ENCODE measurements at regions not wholly inside any gene's neighbourhood (a gene's known extent, or its start where the extent isn't known, plus 50 kb on each side); places are given as distances from the start of the nearest gene placed in this dataset.
"Not testable (repeated sequence)": the region's sequence is repeated elsewhere in the genome, so short reads cannot be mapped to it uniquely, and the experiment has no call there.

DNA sequence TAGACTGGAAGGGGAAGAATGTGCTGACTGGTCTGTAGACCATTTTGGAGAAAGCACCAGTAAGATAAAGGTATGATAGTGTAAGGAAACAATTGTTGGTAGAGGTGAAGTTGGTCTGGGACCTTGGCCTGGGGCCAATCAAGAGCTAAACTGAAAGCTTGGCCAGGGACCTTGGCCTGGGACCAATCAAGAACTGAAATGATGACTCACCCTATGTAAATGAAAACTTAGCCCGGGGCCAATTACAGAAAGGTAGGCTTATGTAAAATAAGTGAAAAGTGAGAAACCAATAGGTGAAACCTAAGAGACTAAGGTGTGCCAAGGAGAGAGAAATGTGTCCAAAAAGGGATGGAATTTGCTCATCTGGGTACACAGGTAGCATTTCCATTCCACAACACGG lies 776.0 kb downstream of the C12orf50 start:
- no peak for DNase-seq (ENCODE audit: low spot score)

- no peak for DNase-seq (ENCODE audit: low spot score)
These were observed 782.5 kb downstream of the C12orf50 start for GRCh38 chr12:87246726-87247125.

GRCh38 chr12:87238466-87238865 lies 790.7 kb downstream of the C12orf50 start:
- DNase-seq (ENCODE audit: low spot score), result no peak

DNA sequence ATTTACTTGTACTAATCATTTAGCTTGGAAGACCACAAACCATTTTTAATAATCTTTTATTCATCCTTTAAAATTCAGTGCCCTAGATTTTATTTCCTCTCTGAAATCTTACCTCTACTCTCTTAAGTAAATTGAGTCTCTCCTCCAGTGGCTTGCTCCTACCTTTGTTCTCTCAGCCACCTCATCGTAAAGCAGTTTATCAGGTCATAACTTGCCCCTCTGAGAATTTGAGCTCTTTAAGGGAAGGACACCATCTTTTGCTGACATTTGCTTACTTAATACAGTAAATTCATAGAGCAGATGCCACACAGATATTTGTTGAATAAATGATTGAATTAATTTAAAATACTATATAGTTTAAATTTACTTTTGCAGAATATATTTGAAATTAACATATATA lies 794.3 kb downstream of the C12orf50 start:
- no peak for DNase-seq (ENCODE audit: low spot score)

- no peak for DNase-seq (ENCODE audit: low spot score)
These were observed 795.5 kb downstream of the C12orf50 start for GRCh38 chr12:87233671-87234070.

DNA sequence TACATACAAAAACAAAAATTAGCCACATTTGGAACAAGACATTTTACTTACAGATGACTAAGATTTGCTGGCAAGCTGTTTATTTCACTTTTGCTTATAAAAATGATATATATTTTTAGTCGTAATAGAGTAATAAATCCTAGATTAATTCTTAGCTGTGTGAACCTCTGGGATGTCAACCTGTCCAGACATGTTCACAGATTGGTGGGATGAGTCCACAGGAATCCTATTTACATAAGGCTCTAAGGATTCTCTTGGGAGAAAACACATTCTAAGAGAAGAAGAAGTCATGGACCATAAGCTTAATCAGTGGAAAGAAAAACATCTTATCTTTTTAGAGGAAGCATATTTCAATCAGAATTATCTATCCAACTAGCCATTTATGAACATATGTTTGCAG lies 797.4 kb downstream of the C12orf50 start:
- DNase-seq (ENCODE audit: low spot score), result no peak

GRCh38 chr12:87230441-87230840 lies 798.8 kb downstream of the C12orf50 start:
- DNase-seq (ENCODE audit: low spot score), result no peak

GRCh38 chr12:87227162-87227561 lies 802.0 kb downstream of the C12orf50 start:
- DNase-seq (ENCODE audit: low spot score), result no peak

DNA sequence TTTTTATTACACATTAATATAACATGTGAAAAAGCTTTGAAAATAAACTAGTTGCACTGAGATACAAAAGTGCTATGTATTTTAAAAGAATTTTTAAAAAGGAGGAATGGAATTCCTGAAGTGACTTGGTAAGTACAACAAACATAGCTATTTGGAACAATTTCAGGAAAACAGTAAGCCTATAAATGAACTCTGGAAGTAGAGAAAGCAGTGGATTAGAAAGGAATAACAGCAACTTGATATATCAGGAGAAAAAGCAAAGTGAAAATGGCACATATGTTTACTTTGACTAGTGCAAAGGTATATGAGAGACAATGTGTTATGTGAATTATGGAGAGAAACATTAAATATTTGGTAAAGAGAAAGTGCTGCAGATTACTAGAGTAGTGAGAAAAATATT lies 811.7 kb downstream of the C12orf50 start:
- DNase-seq (ENCODE audit: low spot score), result no peak

DNA sequence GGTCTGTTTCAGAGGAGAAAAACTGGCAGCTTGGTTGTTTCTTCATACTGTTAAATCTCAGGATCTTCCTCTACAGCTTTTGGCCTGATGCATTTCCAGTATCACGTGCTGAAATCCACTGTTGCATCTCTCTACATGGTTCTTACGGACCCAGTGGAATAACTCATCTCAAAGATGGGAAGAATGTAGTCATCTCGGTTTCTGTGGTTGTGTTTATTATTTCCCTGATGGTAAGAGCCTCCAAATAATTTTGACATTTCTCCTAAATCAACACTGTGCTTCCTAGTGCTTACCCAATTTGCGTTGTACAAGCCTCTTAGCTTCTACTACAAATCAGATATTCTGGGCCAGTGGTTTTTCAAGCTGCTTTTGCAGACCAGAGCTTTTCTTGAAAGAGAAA lies 812.8 kb downstream of the C12orf50 start:
- no peak for DNase-seq (ENCODE audit: low spot score)

DNA sequence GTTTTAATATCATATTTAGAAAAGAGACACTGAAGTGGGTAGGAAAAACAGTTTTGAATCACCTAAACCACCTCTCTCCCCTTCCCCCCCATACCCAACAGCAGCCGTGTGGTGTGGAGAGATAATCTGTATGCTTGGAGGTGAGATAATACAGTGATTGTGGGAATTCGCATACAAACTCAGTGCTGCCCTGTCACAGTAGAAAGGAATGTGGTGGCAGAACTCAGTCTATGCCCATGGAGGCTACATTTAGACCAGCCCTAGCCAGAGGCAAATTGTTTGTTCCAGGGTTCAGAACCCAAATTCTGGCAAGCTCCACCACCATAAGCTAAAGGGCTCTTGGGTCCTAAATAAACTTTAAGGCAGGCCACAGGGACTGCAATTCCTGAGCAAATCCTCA lies 827.0 kb downstream of the C12orf50 start:
- DNase-seq (ENCODE audit: low spot score), result no peak

DNA sequence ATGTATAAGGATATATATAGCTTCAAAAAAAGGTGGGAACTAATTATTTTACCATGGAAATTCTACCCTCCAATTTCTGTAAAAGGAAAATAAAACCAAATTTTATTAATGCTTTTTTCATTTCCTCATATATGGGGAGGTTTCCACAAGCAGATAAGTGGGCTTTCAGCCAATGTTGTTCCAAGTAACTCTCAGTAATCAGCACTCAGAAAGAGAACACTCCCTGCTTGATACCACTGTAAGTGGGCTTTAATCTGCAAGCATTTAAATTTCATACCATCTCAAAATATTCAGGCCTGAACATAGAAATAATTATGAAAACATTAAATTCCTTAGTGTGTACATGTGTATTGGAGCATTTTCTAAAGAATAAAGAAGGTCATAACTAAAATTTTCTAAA lies 827.6 kb downstream of the C12orf50 start:
- DNase-seq (ENCODE audit: low spot score), result no peak

GRCh38 chr12:87200289-87200979 lies 828.8 kb downstream of the C12orf50 start:
- DNase-seq (ENCODE audit: low spot score), result no peak

DNA sequence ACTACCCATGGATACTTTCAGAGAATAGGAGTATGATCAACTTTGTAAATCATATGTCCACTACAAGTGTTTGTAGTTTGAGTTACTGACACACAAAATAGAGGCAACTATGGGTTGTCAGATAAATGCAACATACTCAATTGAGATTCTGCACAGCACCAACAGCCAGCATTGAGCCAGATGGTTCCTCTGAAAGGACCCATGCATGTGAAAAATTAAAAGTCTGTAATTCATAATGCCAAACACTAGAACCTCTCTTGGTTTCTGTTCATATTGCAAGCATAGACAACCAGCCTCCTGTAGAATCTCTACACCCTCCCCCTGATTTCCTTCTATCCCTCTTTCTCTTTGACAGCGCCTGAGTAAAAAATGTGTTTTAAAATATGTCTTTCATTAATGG lies 831.0 kb downstream of the C12orf50 start:
- no peak for DNase-seq (ENCODE audit: low spot score)

DNA sequence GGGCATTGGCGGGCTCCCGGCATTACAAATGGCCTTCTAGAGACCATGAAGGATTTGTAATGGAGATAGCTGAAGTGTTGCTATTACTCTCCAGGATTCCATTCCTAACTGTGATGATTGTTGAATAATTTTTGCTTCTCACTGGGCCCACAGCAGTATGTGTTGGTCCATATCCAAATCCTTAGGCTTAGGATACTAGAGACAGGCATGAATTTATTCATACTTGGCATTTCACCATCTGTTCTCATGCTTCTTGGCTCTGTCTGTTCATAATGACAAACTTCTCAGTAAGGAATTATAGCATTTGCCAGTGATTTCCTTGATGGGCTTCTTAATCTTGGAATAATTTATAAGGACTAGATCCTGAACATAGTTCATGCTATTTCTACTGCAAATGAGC lies 832.9 kb downstream of the C12orf50 start:
- DNase-seq (ENCODE audit: low spot score), result no peak

GRCh38 chr12:87194389-87194788 lies 834.8 kb downstream of the C12orf50 start:
- DNase-seq (ENCODE audit: low spot score), result not testable (repeated sequence)

- DNase-seq (ENCODE audit: low spot score), result no peak
These were observed 843.8 kb downstream of the C12orf50 start for GRCh38 chr12:87185367-87185766.

- DNase-seq (ENCODE audit: low spot score), result no peak
These were observed 846.4 kb downstream of the C12orf50 start for GRCh38 chr12:87182696-87183233.

GRCh38 chr12:87171356-87171755 lies 857.8 kb downstream of the C12orf50 start:
- no peak for DNase-seq (ENCODE audit: low spot score)

DNA sequence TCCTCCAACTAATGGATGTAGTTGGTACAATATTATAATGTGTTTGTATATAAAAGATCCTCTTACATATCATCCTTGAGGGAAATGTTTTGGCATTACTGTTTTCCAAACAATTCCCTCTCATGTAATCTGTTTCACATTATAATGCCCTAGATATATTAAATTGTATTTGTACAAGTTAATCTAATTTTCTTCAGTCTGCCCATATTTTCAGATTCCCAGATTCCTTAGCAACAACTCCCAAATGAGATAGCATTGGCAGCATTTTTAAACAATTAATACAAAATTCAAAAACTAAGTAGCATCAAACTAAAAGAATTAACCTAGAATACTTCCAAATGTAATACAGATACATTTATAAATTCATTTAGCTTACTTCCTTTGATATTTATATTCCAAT lies 860.2 kb downstream of the C12orf50 start:
- DNase-seq (ENCODE audit: low spot score), result no peak

DNA sequence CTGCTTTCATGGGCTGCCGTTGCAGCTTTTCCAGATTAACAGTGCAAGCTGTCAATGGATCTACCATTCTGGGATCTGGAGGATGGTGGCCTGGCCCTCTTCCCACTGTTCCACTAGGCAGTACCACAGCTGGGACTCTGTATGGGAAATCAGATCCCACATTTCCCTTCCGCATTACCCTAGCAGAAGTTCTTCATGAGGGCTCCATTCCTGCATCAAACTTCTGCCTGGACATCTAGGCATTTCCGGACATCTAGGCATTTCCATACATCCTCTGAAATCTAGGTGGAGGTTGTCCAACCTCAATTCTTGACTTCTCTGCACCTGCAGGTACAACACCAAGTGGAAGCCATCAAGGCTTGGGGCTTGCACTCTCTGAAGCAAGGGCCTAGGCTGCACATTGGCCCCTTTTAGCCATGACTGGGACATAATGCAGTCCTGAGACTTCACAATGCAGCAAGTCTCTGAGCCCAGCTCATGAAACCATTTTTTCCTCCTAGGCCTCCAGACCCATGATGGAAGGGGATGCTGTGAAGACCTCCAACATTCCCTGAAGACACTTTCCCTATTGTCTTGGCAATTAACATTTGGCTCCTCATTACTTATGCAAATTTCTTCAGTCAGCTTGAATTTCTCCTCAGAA lies 863.3 kb downstream of the C12orf50 start:
- no peak for DNase-seq (ENCODE audit: low spot score)

DNA sequence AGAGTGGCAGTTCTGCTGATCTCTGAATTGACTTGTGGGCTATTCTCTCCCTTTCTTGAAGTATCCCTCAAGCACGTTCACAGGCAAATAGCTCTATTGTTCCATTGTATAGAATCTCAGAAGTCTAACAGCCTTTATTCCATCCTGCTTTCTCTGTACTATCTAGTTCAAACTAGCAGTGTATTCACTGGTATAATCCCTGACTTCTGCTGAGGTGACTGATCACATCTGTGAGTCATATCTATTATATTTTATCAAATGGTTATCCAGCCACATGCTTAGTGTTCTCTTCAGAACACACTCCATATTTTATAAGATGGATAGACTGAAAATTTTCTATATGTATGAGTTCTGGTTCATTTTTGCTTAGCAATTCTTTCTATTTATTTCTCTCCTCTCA lies 866.1 kb downstream of the C12orf50 start:
- DNase-seq (ENCODE audit: low spot score), result no peak

GRCh38 chr12:87160848-87161601 lies 868.2 kb downstream of the C12orf50 start:
- no peak for DNase-seq (ENCODE audit: low spot score)

Data from CD4-positive, alpha-beta T cell treated with Interleukin-15 for 4 hours (primary cell).